Ishikawa (cell line): ENCODE measurements at regions not wholly inside any gene's neighbourhood (a gene's known extent, or its start where the extent isn't known, plus 50 kb on each side); places are given as distances from the start of the nearest gene placed in this dataset.

Source experiments
- MAX ChIP-seq: IDR thresholded peaks from 2 replicates; pipeline ENCODE4 v1.6.1; 2012
- RAD21 ChIP-seq: IDR thresholded peaks from 2 replicates; pipeline ENCODE4 v1.6.1; 2012; ENCODE audit warnings: low read depth
- TCF12 ChIP-seq: IDR thresholded peaks from 2 replicates; pipeline ENCODE4 v1.6.1; 2012; ENCODE audit warnings: low read depth

- TF ChIP-seq MAX (no peak), TCF12 (no peak), RAD21 (no peak)
These were observed 514.5 kb upstream of the RGMA start for GRCh38 chr15:93603550-93603949.
